Fibroblast of skin of scalp (primary cell): ENCODE measurements at regions not wholly inside any gene's neighbourhood (a gene's known extent, or its start where the extent isn't known, plus 50 kb on each side); places are given as distances from the start of the nearest gene placed in this dataset.

Experiments
- DNase-seq: peaks from one replicate; pipeline ENCODE4 v3.0.0-alpha.2; 2013

GRCh38 chr12:90122681-90123080, 414.0 kb upstream of the ATP2B1 start:
- no peak for DNase-seq

- DNase-seq = no peak
Measured at GRCh38 chr12:90120627-90121026, 412.0 kb upstream of the ATP2B1 start.

- no peak for DNase-seq
Measured at GRCh38 chr12:90112666-90113065, 404.0 kb upstream of the ATP2B1 start.

GRCh38 chr12:90111791-90112580, 403.3 kb upstream of the ATP2B1 start:
- no peak for DNase-seq

GRCh38 chr12:90106568-90106967, 397.9 kb upstream of the ATP2B1 start:
- DNase-seq = no peak

- peak; percentile 37 for DNase-seq
Measured at GRCh38 chr12:90102957-90103652, 394.5 kb upstream of the ATP2B1 start.

GRCh38 chr12:90100579-90100978, 391.9 kb upstream of the ATP2B1 start:
- DNase-seq = no peak

GRCh38 chr12:90099288-90099687, 390.6 kb upstream of the ATP2B1 start:
- DNase-seq = peak; percentile 43

GRCh38 chr12:90098132-90098779, 389.6 kb upstream of the ATP2B1 start:
- peak; percentile 14 for DNase-seq

GRCh38 chr12:90091809-90092208, 383.2 kb upstream of the ATP2B1 start:
- no peak for DNase-seq

- peak; percentile 88 for DNase-seq
Measured at GRCh38 chr12:90090929-90091651, 382.5 kb upstream of the ATP2B1 start.

GRCh38 chr12:90086281-90086680, 377.6 kb upstream of the ATP2B1 start:
- DNase-seq = peak; percentile 47

GRCh38 chr12:90085494-90086274, 377.0 kb upstream of the ATP2B1 start:
- peak; percentile 33 for DNase-seq

GRCh38 chr12:90084018-90084417, 375.4 kb upstream of the ATP2B1 start:
- DNase-seq = no peak

- DNase-seq = no peak
Measured at GRCh38 chr12:90080616-90081015, 372.0 kb upstream of the ATP2B1 start.

GRCh38 chr12:90079529-90080210, 371.0 kb upstream of the ATP2B1 start:
- no peak for DNase-seq

- no peak for DNase-seq
Measured at GRCh38 chr12:90078344-90078743, 369.7 kb upstream of the ATP2B1 start.

GRCh38 chr12:90077756-90078155, 369.1 kb upstream of the ATP2B1 start:
- no peak for DNase-seq

- no peak for DNase-seq
Measured at GRCh38 chr12:90076851-90077319, 368.2 kb upstream of the ATP2B1 start.

- no peak for DNase-seq
Measured at GRCh38 chr12:90075685-90076084, 367.0 kb upstream of the ATP2B1 start.

- no peak for DNase-seq
Measured at GRCh38 chr12:90074086-90074485, 365.4 kb upstream of the ATP2B1 start.
